Keratinocyte (primary cell): ENCODE measurements at regions not wholly inside any gene's neighbourhood (a gene's known extent, or its start where the extent isn't known, plus 50 kb on each side); places are given as distances from the start of the nearest gene placed in this dataset.

ENCODE experiments used
- DNase-seq: peaks from one replicate; pipeline ENCODE4 v3.0.0-alpha.2; 2011; ENCODE audit warnings: low read depth, missing footprints, low spot score
- FAIRE-seq: peaks from 2 replicates; lab custom pipeline; 2011; peaks lifted over from hg19 to GRCh38; lab: Jason Lieb, UNC
- H2AFZ ChIP-seq: 2 replicates; pipeline ENCODE4 v1.6.0; 2012; ENCODE audit warnings: low read length, control low read depth, inconsistent platforms; ENCODE audit not compliant: control insufficient read depth
- H3K27ac ChIP-seq: 2 replicates; pipeline ENCODE4 v1.5.1; 2011; ENCODE audit warnings: low read length; ENCODE audit not compliant: control insufficient read depth, insufficient read depth
- H3K27me3 ChIP-seq: 3 replicates; pipeline ENCODE4 v1.6.0; 2011; ENCODE audit warnings: low read length; ENCODE audit not compliant: control insufficient read depth, insufficient read depth; ENCODE audit errors: extremely low read depth
- H3K36me3 ChIP-seq, 2 experiments: 2 replicates in 1 of 2; 3 replicates in 1 of 2; pipeline ENCODE4 v1.5.1; 2011; ENCODE audit warnings: low read length in 2 of 2, mild to moderate bottlenecking in 1 of 2; ENCODE audit not compliant: control insufficient read depth in 2 of 2, insufficient read depth in 2 of 2; ENCODE audit errors: extremely low read depth in 1 of 2
- H3K4me1 ChIP-seq: 3 replicates; pipeline ENCODE4 v1.5.1; 2011; ENCODE audit warnings: low read length; ENCODE audit not compliant: control insufficient read depth, insufficient read depth; ENCODE audit errors: extremely low read depth
- H3K4me2 ChIP-seq: 3 replicates; pipeline ENCODE4 v1.6.0; 2011; ENCODE audit warnings: low read depth, low read length; ENCODE audit not compliant: control insufficient read depth, insufficient read depth; ENCODE audit errors: extremely low read depth
- H3K4me3 ChIP-seq, 3 experiments: fragments of 200-600 bp in 1 of 3; sonication (generic) in 1 of 3; 2 replicates in 2 of 3; 3 replicates in 1 of 3; pipeline ENCODE4 v1.5.1; 2011 to 2016; ENCODE audit warnings: low read length in 3 of 3, mild to moderate bottlenecking in 3 of 3, control low read depth in 2 of 3, inconsistent platforms in 1 of 3, low read depth in 1 of 3, mixed read lengths in 1 of 3, mixed run types in 1 of 3, moderate library complexity in 1 of 3; ENCODE audit not compliant: control insufficient read depth in 2 of 3, insufficient read depth in 2 of 3; ENCODE audit errors: extremely low read depth in 1 of 3
- H3K79me2 ChIP-seq: 2 replicates; pipeline ENCODE4 v1.6.0; 2012; ENCODE audit warnings: low read length; ENCODE audit not compliant: control insufficient read depth, insufficient read depth
- H3K9ac ChIP-seq: 3 replicates; pipeline ENCODE4 v1.6.0; 2011; ENCODE audit warnings: low read length; ENCODE audit not compliant: control insufficient read depth, insufficient read depth; ENCODE audit errors: extremely low read depth
- H3K9me1 ChIP-seq: 3 replicates; pipeline ENCODE4 v1.6.0; 2011; ENCODE audit warnings: low read length; ENCODE audit not compliant: control insufficient read depth, insufficient read depth; ENCODE audit errors: extremely low read depth
- H3K9me3 ChIP-seq: 2 replicates; pipeline ENCODE4 v1.5.1; 2012; ENCODE audit warnings: low read depth, low read length; ENCODE audit not compliant: control insufficient read depth
- H4K20me1 ChIP-seq: 3 replicates; pipeline ENCODE4 v1.6.0; 2011; ENCODE audit warnings: low read length; ENCODE audit not compliant: control insufficient read depth, insufficient read depth; ENCODE audit errors: extremely low read depth
- CTCF ChIP-seq, 3 experiments: IDR thresholded peaks in 1 of 3; conservative IDR thresholded peaks in 1 of 3; optimal IDR thresholded peaks in 1 of 3; 2 replicates in 2 of 3; 3 replicates in 1 of 3; pipeline versions ENCODE3 to v1.5.1; 2011; ENCODE audit warnings: low read length in 3 of 3, mild to moderate bottlenecking in 3 of 3, moderate library complexity in 2 of 3, control low read depth in 1 of 3, inconsistent platforms in 1 of 3; ENCODE audit not compliant: insufficient read depth in 2 of 3; ENCODE audit errors: extremely low read depth in 1 of 3
- EZH2 ChIP-seq: IDR thresholded peaks from one replicate; pipeline ENCODE4 v1.6.1; 2012; ENCODE audit warnings: inconsistent platforms, mild to moderate bottlenecking, low read length, moderate library complexity
- dilution Hi-C: fragments of 300-500 bp; cut with MboI; formaldehyde crosslinking; loops from one replicate; pipeline ENCODE4 v1.7.0; 2020; ENCODE audit warnings: low sequenced_read_pairs; ENCODE audit not compliant: extremely low pct_ligation_motif_present

- TF ChIP-seq EZH2 = no peak
- TF ChIP-seq CTCF (optimal IDR thresholded peaks at IDR 0.05 in 1 of 3, IDR thresholded peaks at IDR 0.05 in 1 of 3, conservative IDR thresholded peaks at IDR 0.05 in 1 of 3; ENCODE audit: extremely low read depth in 1 of 3, insufficient read depth in 2 of 3, low read length in 3 of 3) = no peak
- Histone ChIP-seq H3K4me2 (no peak overlapping the region), H3K4me1 (no peaks in the 10 kb centered on the region), H3K27me3 (no peaks in the 10 kb centered on the region), H3K9me3 (no peaks in the 10 kb centered on the region), H3K4me3 (no peak overlapping the region), H3K36me3 (no peaks in the 10 kb centered on the region), H3K9ac (no peak overlapping the region), H3K79me2 (no peaks in the 10 kb centered on the region), H4K20me1 (no peaks in the 10 kb centered on the region), H3K9me1 (no peaks in the 10 kb centered on the region), H3K27ac (no peak overlapping the region), H2AFZ (no peak overlapping the region)
- dilution Hi-C loops = no loop called here
- FAIRE-seq (no peak), DNase-seq (no peak)
Observed at GRCh38 chr1:195831789-195832188, 776.5 kb downstream of the KCNT2 start.

DNA sequence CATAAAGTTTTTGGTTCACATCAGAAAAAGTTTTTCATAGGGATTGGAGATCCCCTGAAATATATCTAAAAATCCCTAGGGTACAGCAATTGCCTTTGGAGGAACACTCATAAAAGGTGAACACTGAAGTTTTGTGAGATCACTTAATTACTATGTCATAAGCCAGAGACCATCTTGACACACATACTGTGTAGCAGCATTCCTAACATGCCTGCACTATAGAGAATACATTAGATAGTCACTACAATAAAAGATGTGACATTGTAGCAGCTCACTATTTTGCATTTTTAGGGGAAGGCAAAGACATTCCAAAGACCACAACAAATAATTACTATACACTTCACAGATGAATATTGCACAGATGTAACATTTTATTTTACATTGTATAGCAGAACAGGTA lies 779.9 kb downstream of the KCNT2 start:
- H3K9me3 ChIP-seq = no peaks in the 10 kb centered on the region
- H2AFZ ChIP-seq = no peak overlapping the region
- no peaks in the 10 kb centered on the region for H3K79me2 ChIP-seq
- no peaks in the 10 kb centered on the region for H3K9me1 ChIP-seq
- TF ChIP-seq EZH2 = no peak
- no peak for TF ChIP-seq CTCF (optimal IDR thresholded peaks at IDR 0.05 in 1 of 3, IDR thresholded peaks at IDR 0.05 in 1 of 3, conservative IDR thresholded peaks at IDR 0.05 in 1 of 3; ENCODE audit: extremely low read depth in 1 of 3, insufficient read depth in 2 of 3, low read length in 3 of 3)
- H3K9ac ChIP-seq = no peak overlapping the region
- H3K27ac ChIP-seq = no peak overlapping the region
- no peaks in the 10 kb centered on the region for H3K4me1 ChIP-seq
- dilution Hi-C loops = no loop called here
- no peak for FAIRE-seq
- H3K27me3 ChIP-seq = no peaks in the 10 kb centered on the region
- no peaks in the 10 kb centered on the region for H3K36me3 ChIP-seq
- no peaks in the 10 kb centered on the region for H4K20me1 ChIP-seq
- no peak for DNase-seq
- H3K4me2 ChIP-seq = no peak overlapping the region
- no peak overlapping the region for H3K4me3 ChIP-seq
